Neural progenitor cell (in vitro differentiated cells): ENCODE measurements at regions not wholly inside any gene's neighbourhood (a gene's known extent, or its start where the extent isn't known, plus 50 kb on each side); places are given as distances from the start of the nearest gene placed in this dataset.

Source experiments
- CTCF ChIP-seq: fragments of 200-600 bp; sonication (generic); IDR thresholded peaks from 2 replicates; pipeline ENCODE4 v1.5.1; 2017; ENCODE audit warnings: antibody characterized with exemption, mild to moderate bottlenecking
- EZH2 ChIP-seq: fragments of 200-600 bp; sonication (generic); IDR thresholded peaks from 2 replicates; pipeline ENCODE4 v1.6.1; 2017; ENCODE audit warnings: antibody characterized with exemption, mild to moderate bottlenecking, moderate library complexity

GRCh38 chr2:126973745-126974144 lies 75.1 kb downstream of the TEX51 start:
- TF ChIP-seq EZH2, result no peak
- TF ChIP-seq CTCF, result no peak
